Tibial nerve (tissue), 4 donors: ENCODE measurements at regions not wholly inside any gene's neighbourhood (a gene's known extent, or its start where the extent isn't known, plus 50 kb on each side); places are given as distances from the start of the nearest gene placed in this dataset.

ENCODE experiments used
- DNase-seq, 2 donors: peaks; one replicate each; pipeline ENCODE4 v3.0.0-alpha.2; 2019; ENCODE audit warnings: low spot score in 2 of 2
- H3K27ac ChIP-seq, 4 donors: fragments of 200-600 bp; sonication (generic) in 3 of 4; one replicate each; pipeline ENCODE4 v1.5.1; 2017 to 2019; ENCODE audit warnings: mild to moderate bottlenecking in 1 of 4
- H3K27me3 ChIP-seq, 2 donors: fragments of 200-600 bp; sonication (generic) in 1 of 2; one replicate each; pipeline versions ENCODE4 v1.5.1 to v1.6.0; 2017 to 2019
- H3K36me3 ChIP-seq, 3 donors: fragments of 200-600 bp; sonication (generic); one replicate each; pipeline ENCODE4 v1.5.1; 2018 to 2019
- H3K4me1 ChIP-seq, 4 donors: fragments of 200-600 bp; sonication (generic) in 3 of 4; one replicate each; pipeline ENCODE4 v1.5.1; 2017 to 2019
- H3K4me3 ChIP-seq, 4 donors: fragments of 200-600 bp; sonication (generic) in 3 of 4; one replicate each; pipeline ENCODE4 v1.5.1; 2017 to 2019; ENCODE audit warnings: mild to moderate bottlenecking in 1 of 4, moderate library complexity in 1 of 4
- H3K9me3 ChIP-seq, 4 donors: fragments of 200-600 bp; sonication (generic) in 3 of 4; one replicate each; pipeline ENCODE4 v1.5.1; 2017 to 2019
- CTCF ChIP-seq, 5 experiments: fragments of 200-600 bp in 3 of 5; fragments of 450-650 bp in 2 of 5; sonication (generic) in 3 of 5; IDR thresholded peaks; one replicate each; pipeline ENCODE4 v1.5.1; 2016 to 2019; ENCODE audit warnings: antibody characterized with exemption in 5 of 5, mild to moderate bottlenecking in 3 of 5, moderate library complexity in 2 of 5
- EP300 ChIP-seq, 2 donors: sonication (generic); formaldehyde crosslinking; IDR thresholded peaks; one replicate each; pipeline ENCODE4 v1.6.1; 2017; ENCODE audit warnings: antibody characterized with exemption in 2 of 2, mild to moderate bottlenecking in 1 of 2
- POLR2A ChIP-seq, 2 donors: fragments of 450-650 bp; IDR thresholded peaks; one replicate each; pipeline ENCODE4 v1.6.1; 2017; ENCODE audit warnings: antibody characterized with exemption in 2 of 2, mild to moderate bottlenecking in 2 of 2, moderate library complexity in 2 of 2
- WGBS, 2 donors: methylation state at CpG; one replicate each; pipeline ENCODE4 v1.1.5; 2018; 5-methylcytosine and 5-hydroxymethylcytosine counted together

- DNase-seq: no peak
- TF ChIP-seq EP300 (IDR thresholded peaks at IDR 0.05): no peak
- TF ChIP-seq CTCF (IDR thresholded peaks at IDR 0.05): no peak
- TF ChIP-seq POLR2A (IDR thresholded peaks at IDR 0.05): no peak
- Histone ChIP-seq H3K4me1 (peaks cover 0 to 5% (median 0%) of the 10 kb centered on the region in 4 donors), H3K27me3 (no peaks in the 10 kb centered on the region), H3K27ac (peak overlapping the region in 1 of 4 donors; percentile 10), H3K9me3 (no peaks in the 10 kb centered on the region), H3K36me3 (no peaks in the 10 kb centered on the region), H3K4me3 (no peak overlapping the region)
- WGBS, 2 donors: 73 to 79% methylated on average over 2 of the region's 2 CpGs
These were observed 324.8 kb upstream of the FAR2 start for GRCh38 chr12:28824193-28824846.

GRCh38 chr12:28824849-28825248, 324.2 kb upstream of the FAR2 start:
- peak overlapping the region in 1 of 4 donors; percentile 10 for H3K27ac ChIP-seq
- peaks cover 0 to 5% (median 0%) of the 10 kb centered on the region in 4 donors for H3K4me1 ChIP-seq
- no peak for DNase-seq
- TF ChIP-seq EP300 (IDR thresholded peaks at IDR 0.05) (peak in 1 of 2 donors; percentile 17), CTCF (IDR thresholded peaks at IDR 0.05) (no peak)
- no peaks in the 10 kb centered on the region for H3K27me3 ChIP-seq
- H3K4me3 ChIP-seq: no peak overlapping the region
- no peaks in the 10 kb centered on the region for H3K36me3 ChIP-seq
- no peaks in the 10 kb centered on the region for H3K9me3 ChIP-seq

- H3K4me1 ChIP-seq: peaks cover 0 to 5% (median 0%) of the 10 kb centered on the region in 4 donors
- DNase-seq: no peak
- H3K9me3 ChIP-seq: no peaks in the 10 kb centered on the region
- no peak overlapping the region for H3K27ac ChIP-seq
- H3K4me3 ChIP-seq: no peak overlapping the region
- no peak for TF ChIP-seq POLR2A (IDR thresholded peaks at IDR 0.05)
- no peak for TF ChIP-seq CTCF (IDR thresholded peaks at IDR 0.05)
- TF ChIP-seq EP300 (IDR thresholded peaks at IDR 0.05): no peak
- H3K36me3 ChIP-seq: no peaks in the 10 kb centered on the region
- no peaks in the 10 kb centered on the region for H3K27me3 ChIP-seq
These were observed 322.3 kb upstream of the FAR2 start for GRCh38 chr12:28826766-28827165.

GRCh38 chr12:28827861-28828260, 321.2 kb upstream of the FAR2 start:
- H3K4me3 ChIP-seq: no peak overlapping the region
- no peaks in the 10 kb centered on the region for H3K27me3 ChIP-seq
- WGBS, 2 donors: 34 to 40% methylated on average over 3 of the region's 3 CpGs
- DNase-seq: no peak
- no peaks in the 10 kb centered on the region for H3K9me3 ChIP-seq
- H3K27ac ChIP-seq: no peak overlapping the region
- H3K36me3 ChIP-seq: no peaks in the 10 kb centered on the region
- peaks cover 0 to 5% (median 0%) of the 10 kb centered on the region in 4 donors for H3K4me1 ChIP-seq
- TF ChIP-seq POLR2A (IDR thresholded peaks at IDR 0.05) (no peak), EP300 (IDR thresholded peaks at IDR 0.05) (no peak), CTCF (IDR thresholded peaks at IDR 0.05) (no peak)

GRCh38 chr12:28828318-28828717, 320.8 kb upstream of the FAR2 start:
- no peaks in the 10 kb centered on the region for H3K36me3 ChIP-seq
- no peaks in the 10 kb centered on the region for H3K27me3 ChIP-seq
- TF ChIP-seq POLR2A (IDR thresholded peaks at IDR 0.05) (no peak), CTCF (IDR thresholded peaks at IDR 0.05) (no peak), EP300 (IDR thresholded peaks at IDR 0.05) (no peak)
- H3K27ac ChIP-seq: no peak overlapping the region
- peaks cover 0 to 4% (median 0%) of the 10 kb centered on the region in 4 donors for H3K9me3 ChIP-seq
- DNase-seq: no peak
- no peak overlapping the region for H3K4me3 ChIP-seq
- WGBS, 2 donors: 90 to 93% methylated on average over 2 of the region's 2 CpGs
- H3K4me1 ChIP-seq: peaks cover 0 to 5% (median 0%) of the 10 kb centered on the region in 4 donors
